Left ventricle myocardium superior (tissue), 1 donor: ENCODE measurements at regions not wholly inside any gene's neighbourhood (a gene's known extent, or its start where the extent isn't known, plus 50 kb on each side); places are given as distances from the start of the nearest gene placed in this dataset.

ENCODE experiments used
- ATAC-seq: fragments of 200-7000 bp; cut with Tn5 transposase; one replicate; pipeline ENCODE4 v1.9.1; 2020; ENCODE audit warnings: mild to moderate bottlenecking, moderate library complexity
- DNase-seq: peaks from one replicate; pipeline ENCODE4 v3.0.0-alpha.2; 2020
- intact Hi-C: fragments of 100-400 bp; cut with micrococcal nuclease; formaldehyde crosslinking; loops from one replicate; pipeline ENCODE4 v1.11.0; 2022
- donor health status: DM: no; HTN: yes; CAD: no; lungs with severe emphysema.

DNA sequence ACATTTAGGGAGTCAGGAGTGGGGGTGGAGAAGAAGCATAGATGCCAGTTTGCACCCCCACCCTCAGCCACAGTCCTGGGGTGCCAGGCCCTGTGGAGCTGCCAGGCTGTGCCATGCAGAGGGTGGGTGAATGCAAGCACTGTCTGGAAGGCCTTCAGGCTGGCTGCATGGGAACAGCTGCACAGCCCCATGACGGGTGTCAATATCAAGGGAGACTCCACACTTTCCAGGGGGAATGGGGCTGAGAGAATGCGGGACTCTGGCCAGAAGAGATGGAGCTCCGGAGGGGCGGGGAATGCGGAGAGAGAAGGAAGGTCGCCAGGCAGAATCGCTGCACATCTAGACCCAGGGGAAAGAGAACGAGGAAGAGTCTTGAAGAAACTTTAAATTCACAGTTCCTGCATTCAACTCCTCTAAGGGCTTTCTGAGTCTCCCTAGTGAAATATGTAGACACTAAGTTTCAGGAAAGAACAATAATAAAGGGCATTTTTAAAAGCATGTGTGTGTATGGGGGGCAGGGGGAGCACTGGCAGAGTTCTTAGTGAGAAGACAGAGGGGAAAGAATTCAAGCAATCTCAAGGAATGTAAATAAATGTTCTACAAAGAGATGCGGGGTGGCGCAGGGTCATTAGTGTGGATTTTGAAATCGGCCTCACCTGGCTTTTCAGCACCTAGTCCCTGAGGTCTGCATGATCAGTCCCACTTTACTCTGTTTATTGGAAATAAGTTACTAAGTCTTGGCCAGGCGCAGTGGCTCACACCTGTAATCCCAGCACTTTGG lies 59.1 kb downstream of the BOD1 start:
- ATAC-seq (no peak), DNase-seq (no peak)
- intact Hi-C loops, result no loop called here

DNA sequence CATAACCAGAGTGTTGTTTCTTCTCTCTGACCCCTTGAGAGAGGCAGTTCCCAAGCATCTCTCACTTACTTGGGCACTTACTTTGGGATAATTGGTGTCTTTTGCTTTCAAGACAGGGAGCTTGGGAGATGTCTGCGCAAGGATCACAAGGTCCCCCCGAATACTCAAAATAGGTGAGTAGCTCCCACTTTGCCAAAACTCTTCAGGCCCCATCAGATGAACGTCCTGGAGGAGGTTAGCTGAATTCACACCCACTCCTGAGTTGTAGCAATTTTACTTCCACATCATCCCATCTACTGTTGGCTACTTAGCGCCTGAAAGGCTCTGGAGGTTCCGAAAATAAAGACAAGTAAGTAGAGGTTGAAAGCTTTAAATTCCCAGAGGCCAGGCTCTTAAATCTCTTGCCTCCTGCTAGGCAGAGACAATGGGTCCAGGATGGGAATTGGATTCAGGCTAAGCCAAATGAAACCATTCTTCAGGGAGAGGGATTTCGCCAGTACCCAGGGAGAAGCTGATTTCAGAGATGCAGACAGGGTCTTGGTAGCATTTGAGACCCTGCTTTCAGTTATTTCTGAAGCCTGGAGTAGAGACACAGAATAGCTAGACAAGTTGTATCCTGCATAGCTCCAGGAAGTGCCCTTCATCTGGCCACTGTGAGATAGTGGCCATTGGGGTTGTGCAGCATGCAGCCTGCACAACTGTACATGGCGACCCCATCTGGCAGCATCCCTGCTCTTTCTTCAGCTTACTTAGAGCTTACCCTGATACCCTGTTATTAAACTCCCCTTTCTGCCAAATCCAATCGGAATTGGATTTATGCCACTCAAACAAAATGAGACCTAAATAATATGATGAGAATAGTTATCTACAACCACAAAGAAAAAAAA lies 60.1 kb downstream of the BOD1 start:
- DNase-seq (no peak), ATAC-seq (no peak)
- intact Hi-C loops, result no loop called here

DNA sequence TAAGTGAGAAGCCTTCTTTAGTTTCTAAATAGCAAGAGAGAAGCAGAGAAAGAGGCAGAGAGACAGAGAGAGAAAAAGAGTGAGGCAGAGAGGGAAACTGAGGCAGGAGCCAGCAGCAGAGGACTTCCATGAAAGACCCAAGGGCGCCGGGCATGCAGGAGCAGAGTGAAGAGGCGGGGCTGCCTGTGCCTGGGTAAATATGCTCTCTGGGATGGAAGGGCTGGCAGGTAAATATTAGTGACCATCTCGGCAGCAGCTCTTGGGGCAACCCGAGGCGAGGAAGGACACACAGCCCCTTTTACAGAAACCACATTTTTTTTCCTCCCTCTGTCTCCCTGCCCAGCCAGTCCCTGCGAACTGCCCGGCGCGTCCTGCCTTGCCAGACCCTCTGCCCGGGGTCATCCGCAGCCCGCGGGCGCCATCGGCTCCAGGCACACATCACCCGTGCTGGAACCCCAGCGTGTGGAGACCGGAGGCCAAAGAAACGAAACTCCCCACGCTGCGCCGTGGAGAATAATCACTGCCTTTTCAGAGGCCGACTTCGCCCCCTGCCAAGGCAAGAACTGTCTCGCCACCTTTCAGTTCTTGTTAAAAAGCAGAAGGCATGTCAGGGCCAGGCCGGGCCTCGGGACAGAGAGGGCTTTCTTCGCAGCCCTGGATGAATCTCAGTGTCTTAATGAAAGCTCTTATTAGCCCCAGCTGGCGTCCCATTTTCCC lies 61.3 kb downstream of the BOD1 start:
- peak; percentile 19 for ATAC-seq

DNA sequence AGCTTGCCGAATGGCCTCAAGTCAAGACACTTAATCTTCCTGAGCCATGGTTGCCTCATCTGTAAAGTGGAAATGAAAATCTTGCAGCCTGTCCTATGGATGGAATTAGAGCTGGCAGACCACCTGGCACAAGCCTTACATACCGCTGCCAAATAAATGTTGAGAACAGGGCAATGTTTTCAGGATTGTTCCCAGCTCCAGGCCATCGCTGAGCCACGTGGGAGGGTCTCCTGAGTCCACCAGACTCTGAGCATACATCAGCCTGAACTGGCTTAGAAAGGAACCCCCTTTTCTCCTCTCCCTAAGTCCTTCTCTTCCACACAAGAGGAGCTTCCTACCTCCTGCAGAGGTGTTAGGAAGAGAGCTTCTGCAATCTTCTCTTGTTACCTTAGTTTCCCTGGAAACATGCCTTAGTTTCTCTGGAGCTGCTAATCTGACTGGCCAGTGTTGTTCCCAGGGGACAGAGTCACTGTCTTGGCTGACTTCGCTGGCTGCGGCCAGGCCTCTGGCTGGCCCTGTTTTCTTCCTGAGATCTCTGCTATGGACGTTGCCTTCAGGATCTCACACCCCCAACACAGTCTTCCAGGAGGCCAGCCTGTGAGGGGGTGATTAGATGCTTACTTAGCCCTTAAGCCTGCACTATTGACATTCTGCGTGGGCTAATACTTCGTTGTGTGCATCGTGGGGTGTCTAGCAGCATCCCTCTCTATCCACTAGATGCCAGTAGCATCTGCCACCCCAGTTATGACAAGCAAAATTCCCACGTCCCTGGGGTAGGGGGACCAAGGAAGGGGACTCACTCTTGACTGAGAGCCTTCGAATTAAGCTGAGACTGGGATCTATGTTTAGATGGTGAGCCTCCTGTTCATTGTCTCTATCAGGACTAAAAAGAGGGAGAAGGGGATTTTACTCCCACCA lies 62.2 kb downstream of the BOD1 start:
- peak; percentile 45 for DNase-seq
- ATAC-seq, result peak; percentile 73
- intact Hi-C loops, result no loop called here

More for the DNA sequence above, 61.3 kb downstream of the BOD1 start:
- intact Hi-C loops, result no loop called here
- DNase-seq, result peak; percentile 45

DNA sequence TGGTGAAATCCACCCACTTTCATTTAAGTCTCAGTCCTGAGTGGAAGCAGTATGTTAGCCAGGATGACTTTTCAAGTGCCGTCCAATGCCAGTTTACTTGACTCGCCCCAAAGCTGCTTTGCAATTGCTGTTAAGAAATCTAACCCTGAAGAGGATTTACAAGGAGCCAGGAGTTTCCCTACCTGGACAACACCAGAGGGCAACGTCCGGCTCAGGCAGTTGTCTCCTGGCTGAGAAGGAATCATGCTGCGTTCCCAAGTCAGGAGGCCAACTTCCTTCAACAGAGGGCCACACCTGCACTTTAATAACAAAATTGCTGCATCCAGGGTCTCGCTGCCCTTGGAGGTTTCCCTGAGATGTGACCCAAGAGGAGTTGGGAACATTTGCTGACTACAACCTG lies 65.8 kb downstream of the BOD1 start:
- intact Hi-C loops, result no loop called here
- DNase-seq, result no peak
- ATAC-seq, result no peak

DNA sequence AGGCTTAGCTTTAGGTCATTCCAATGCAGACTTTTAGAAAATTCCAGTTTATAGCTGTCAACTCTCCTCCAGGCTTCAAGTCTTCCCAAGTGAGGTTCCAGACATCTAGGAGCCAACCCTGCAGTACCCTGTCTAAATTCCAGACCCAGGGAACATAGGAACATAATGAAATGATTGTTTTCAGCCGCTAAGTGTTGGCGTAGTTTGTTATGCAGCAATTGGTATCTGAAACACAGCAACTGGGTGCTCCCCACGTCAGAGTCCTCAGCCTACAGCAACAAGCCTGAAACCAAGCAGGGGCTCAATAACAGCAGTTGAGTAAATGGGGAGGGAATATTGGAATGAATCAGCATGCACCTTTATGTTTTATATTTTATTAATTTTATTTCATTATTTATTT lies 66.8 kb downstream of the BOD1 start:
- intact Hi-C loops, result no loop called here
- ATAC-seq (no peak), DNase-seq (no peak)

DNA sequence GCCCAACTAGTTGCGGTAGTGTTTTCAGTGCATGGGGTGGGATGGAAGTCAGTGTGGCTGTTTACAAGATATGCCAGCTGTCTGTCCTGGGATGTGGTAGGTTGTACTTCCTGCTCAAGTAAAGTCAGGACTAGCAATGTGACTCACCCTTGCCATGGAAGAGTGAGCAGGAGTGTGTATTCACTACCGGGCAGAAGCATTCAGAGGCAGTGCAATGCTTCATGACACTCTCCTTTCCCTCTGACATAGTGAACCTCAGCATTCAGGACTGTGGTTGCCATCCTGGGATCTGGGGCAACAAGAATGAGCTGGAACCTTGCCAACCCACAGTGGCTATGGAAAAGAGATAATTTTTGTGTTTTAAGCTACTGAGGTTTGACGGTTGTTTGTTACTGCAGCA lies 68.9 kb downstream of the BOD1 start:
- ATAC-seq (no peak), DNase-seq (no peak)
- intact Hi-C loops, result no loop called here

DNA sequence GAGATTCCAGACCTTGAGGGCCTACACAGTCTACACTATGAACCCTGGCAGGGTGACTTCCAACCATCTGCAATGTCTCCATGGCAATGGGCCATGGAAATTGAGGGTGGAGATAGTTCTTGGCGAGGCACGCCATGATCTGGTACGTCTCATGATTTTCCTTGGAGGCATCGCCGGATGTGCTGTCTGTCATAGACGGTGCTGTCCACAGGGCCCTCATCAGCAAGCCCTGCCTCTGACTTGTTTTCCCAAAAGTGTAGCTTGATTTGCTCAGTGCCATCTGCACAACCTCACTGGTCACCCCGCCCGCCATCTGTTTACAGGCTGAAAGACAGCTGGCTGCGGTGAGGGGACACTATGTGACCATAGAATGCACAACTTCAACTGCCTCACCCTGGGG lies 73.5 kb downstream of the BOD1 start:
- ATAC-seq (peak; percentile 74), DNase-seq (peak; percentile 61)
- intact Hi-C loops, result no loop called here

DNA sequence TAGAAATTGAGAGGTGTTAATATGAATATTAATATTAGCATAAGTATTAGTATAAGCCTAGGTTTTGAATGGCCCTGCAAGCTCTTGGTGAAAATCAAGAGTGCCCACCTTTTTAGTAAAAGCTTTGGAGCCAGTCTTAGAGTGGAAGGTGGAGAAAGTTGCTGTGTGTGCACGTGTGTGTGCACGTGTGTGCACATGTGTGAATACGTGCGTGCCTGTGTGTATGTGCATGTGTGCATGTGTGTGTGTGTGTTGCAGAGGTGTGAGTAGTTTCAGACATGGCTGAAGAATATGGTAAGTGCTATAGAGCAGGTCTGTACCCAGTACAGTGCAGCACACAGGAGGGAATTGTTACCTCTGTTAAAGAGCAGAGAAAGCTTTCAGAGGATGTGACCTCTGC lies 74.3 kb downstream of the BOD1 start:
- no peak for ATAC-seq
- DNase-seq, result no peak
- intact Hi-C loops, result no loop called here

DNA sequence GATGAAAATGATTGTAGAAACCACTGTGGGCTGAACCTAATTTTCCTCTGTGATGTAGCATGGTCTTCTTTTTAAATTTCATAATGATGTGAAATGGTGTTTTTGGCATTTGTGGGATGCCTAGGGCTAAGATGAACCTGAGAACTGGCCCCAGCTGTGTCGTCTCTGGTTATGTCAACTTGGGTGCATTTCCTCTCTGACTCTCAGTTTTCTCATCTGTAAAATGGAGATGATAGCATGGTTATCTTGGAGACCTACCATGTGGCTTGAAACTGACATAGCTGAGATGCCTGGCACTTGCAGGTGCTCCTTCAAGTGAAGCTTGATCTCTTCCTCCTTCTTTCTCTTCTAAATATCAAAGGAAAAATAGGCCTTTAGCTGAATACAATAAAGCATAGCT lies 77.8 kb downstream of the BOD1 start:
- DNase-seq (no peak), ATAC-seq (no peak)
- intact Hi-C loops, result no loop called here

DNA sequence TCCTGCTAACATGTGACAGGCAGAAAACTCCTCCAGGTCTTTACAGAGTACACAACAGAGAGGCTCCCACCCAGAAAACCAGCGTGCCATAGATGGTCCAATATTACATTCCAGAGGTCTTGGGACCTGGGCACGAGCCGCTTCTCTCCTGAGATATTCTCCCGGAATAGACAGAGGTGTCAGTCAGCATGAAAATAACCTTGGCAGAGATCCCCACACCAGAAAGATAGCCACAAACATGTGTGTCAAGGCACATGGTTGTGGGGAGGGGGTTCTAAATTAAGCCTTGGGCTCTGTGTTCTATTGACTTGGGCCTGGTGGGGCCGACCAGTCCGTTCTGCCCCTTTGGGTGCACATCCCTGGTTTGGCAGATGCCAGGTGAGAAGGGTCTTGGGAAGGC lies 78.4 kb downstream of the BOD1 start:
- peak; percentile 94 for ATAC-seq
- DNase-seq, result peak; percentile 60
- intact Hi-C loops, result no loop called here

DNA sequence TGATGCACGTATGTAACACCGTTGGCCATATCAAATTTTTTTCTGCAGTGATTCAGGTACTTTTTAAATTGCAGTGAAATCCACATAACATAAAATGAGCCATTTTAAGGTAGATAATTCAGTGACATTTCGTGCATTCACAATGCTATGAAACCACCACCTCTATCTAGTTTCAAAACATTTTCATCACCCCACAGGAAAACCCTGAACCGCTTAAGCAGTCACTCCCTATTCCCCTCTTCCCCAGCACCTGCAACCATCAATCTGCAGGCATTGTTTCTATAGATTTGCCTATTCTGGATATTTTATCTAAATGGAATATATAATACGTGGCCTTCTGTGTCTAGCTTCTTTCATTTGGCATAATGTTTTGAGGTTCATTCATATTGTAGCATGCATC lies 79.2 kb downstream of the BOD1 start:
- intact Hi-C loops, result no loop called here
- ATAC-seq (no peak), DNase-seq (no peak)

DNA sequence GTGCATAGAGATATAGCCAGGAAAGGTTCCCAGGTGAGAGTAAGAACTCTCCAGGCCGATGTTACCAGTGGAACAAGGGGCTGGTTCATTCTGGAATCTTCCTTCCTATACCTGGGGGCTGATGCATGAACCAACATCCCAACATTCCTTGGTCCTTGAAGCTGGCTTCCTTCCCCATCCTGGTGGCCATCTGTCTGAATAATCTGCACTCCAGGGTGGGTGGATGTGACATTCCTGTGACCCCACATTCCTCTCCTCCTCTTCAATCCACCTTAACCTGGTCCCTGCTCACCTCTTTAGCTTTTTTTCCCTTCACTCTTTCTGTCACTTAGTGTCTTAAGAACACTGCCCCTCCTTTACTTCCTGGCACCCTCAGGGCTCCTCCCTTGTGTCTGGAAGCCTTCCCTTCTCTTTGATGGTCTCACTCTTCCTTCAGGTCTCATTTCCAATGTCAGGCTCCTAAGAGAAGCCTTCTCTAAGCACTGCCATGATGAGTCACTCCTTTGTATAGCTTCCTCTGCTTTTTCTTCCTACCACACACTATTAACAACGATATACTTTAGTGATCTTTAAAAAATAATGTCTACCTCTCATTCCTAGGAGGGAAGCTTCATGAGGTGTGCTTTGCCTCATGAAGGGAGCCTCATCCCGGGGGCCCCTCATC lies 80.3 kb downstream of the BOD1 start:
- DNase-seq (no peak), ATAC-seq (no peak)
- intact Hi-C loops, result no loop called here

DNA sequence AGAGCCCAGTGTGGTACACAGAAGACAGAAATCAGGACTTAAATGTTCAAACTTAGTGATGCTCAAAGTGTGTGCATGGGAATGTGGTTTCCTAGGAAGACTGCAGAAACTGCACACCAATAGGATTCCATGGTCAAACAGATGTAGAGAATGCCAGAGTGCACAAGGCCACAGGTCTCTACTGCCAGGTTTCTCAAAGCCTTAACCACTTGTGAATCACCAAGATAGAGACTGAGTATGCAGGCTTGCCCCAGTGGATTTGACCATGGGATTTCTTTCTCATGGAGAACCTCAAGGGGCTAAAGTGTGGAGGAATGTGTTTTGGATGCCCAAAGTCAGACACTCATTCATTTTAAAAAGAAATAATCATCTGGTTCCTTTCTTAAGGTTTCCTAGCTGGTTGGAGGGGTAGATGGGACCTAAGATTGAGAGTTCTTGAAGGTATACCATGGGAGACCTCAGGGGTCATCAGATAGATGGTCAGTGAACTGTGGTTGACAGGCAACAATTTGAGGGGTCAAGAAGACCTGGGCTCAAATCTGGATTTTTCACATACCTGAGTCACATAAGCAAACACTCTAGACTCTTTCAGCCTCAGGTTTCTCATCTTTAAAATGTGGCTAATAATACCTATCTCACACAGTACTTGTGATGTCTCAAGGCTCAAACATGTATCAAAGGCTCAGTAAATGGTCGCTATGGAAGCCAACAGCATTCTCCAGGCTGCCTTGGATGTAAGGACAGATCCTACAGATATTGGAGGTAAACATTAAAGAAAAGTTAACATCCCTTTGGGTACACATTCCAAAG lies 81.1 kb downstream of the BOD1 start:
- intact Hi-C loops, result no loop called here
- DNase-seq (no peak), ATAC-seq (no peak)

DNA sequence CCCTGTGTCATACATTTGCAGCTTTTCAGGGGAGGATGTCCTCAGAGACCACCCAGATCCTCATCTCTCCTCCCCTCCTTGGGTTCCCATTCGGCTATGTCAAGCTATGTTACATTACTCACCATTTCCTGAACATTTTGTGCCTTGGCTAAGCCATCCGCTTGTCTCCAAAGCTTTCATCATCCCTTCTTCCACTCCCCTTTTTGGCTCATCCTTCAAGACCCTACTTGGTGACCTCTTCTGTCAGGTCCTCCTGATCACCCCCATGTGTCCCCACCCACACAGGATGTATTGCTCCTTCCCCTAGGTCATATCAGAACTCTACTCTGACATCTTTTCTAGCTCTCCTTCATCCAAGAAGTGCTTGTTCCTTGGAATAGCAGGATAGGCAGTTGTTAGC lies 81.8 kb downstream of the BOD1 start:
- ATAC-seq (peak; percentile 44), DNase-seq (no peak)
- intact Hi-C loops, result no loop called here

DNA sequence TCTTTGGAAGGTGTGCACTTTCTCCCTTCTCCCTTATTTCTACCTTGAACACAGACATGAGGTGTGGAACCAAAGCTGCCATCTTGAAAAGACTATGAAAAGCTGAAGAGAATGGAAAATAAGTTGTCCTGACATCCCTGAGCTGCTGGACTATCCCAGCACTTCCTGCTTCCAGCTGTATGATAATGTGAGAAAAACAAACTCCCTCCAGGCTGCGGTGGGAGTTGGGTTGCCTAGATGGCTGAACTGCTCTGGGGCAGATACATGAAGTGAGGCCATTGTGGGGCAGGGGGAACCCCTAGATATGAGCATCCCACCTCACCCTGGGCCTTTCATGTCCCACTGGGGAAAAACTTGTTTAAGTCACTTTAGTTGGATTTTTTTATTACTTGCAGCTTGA lies 82.4 kb downstream of the BOD1 start:
- intact Hi-C loops, result no loop called here
- ATAC-seq (no peak), DNase-seq (no peak)

DNA sequence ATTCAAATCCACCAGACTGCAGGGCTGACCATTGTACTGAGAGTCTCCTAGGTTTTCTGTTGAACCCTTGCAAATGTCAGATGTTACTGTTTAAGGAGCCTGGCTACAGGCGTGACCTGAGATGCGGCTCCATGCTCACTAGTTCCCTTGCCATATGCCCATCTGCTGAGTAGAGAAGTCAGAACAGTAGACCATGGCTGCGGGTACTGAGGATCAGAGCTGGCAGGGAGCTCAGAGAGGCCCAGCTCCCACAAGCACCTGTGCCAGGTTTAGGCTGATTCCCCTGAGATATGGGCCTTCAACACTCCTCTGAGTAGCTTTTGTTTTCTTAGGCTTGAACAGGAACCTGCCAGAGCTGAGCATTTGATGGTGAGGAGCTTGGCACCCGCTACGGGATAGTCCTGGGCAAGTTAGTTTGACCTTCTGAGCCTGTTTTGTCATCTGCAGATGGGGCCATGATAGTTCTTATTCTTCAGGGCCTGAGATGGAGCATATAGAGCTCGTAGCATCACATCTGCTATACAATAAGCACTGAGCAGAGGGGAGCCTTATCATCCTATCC lies 83.7 kb downstream of the BOD1 start:
- intact Hi-C loops, result no loop called here
- ATAC-seq (no peak), DNase-seq (no peak)
